HG03025 (cell line): ENCODE measurements at regions not wholly inside any gene's neighbourhood (a gene's known extent, or its start where the extent isn't known, plus 50 kb on each side); places are given as distances from the start of the nearest gene placed in this dataset.
"Not testable (repeated sequence)": the region's sequence is repeated elsewhere in the genome, so short reads cannot be mapped to it uniquely, and the experiment has no call there.

Experiments
- ATAC-seq: cut with Tn5 transposase; IDR thresholded peaks from one replicate; pipeline ENCODE4 v1.9.1; 2021; ENCODE audit warnings: mild to moderate bottlenecking, moderate library complexity; ENCODE audit not compliant: unreplicated experiment, low FRiP score

- no peak for ATAC-seq
Measured at GRCh38 chr1:214856843-214857242, 225.7 kb upstream of the KCNK2 start.

- ATAC-seq: no peak
Measured at GRCh38 chr1:214857716-214858115, 224.8 kb upstream of the KCNK2 start.

GRCh38 chr1:214859647-214860046 is 222.9 kb upstream of the KCNK2 start:
- no peak for ATAC-seq

GRCh38 chr1:214861615-214862014 is 220.9 kb upstream of the KCNK2 start:
- no peak for ATAC-seq

GRCh38 chr1:214862421-214862820 is 220.1 kb upstream of the KCNK2 start:
- no peak for ATAC-seq

GRCh38 chr1:214864896-214865688 is 217.4 kb upstream of the KCNK2 start:
- ATAC-seq: no peak

GRCh38 chr1:214870426-214870825 is 212.1 kb upstream of the KCNK2 start:
- not testable (repeated sequence) for ATAC-seq

- no peak for ATAC-seq
Measured at GRCh38 chr1:214880956-214881355, 201.6 kb upstream of the KCNK2 start.

- no peak for ATAC-seq
Measured at GRCh38 chr1:214882616-214883015, 199.9 kb upstream of the KCNK2 start.

- ATAC-seq: no peak
Measured at GRCh38 chr1:214895011-214895600, 187.4 kb upstream of the KCNK2 start.

- no peak for ATAC-seq
Measured at GRCh38 chr1:214896921-214897320, 185.6 kb upstream of the KCNK2 start.

- ATAC-seq: no peak
Measured at GRCh38 chr1:214897581-214897980, 185.0 kb upstream of the KCNK2 start.

GRCh38 chr1:214898161-214898560 is 184.4 kb upstream of the KCNK2 start:
- no peak for ATAC-seq

GRCh38 chr1:214898718-214899117 is 183.8 kb upstream of the KCNK2 start:
- ATAC-seq: no peak

- no peak for ATAC-seq
Measured at GRCh38 chr1:214899908-214900460, 182.6 kb upstream of the KCNK2 start.

GRCh38 chr1:214900590-214900989 is 181.9 kb upstream of the KCNK2 start:
- no peak for ATAC-seq

- no peak for ATAC-seq
Measured at GRCh38 chr1:214901718-214902117, 180.8 kb upstream of the KCNK2 start.

GRCh38 chr1:214902636-214903320 is 179.8 kb upstream of the KCNK2 start:
- ATAC-seq: no peak

GRCh38 chr1:214912127-214912526 is 170.4 kb upstream of the KCNK2 start:
- no peak for ATAC-seq

GRCh38 chr1:214913966-214914365 is 168.6 kb upstream of the KCNK2 start:
- ATAC-seq: no peak

- ATAC-seq: no peak
Measured at GRCh38 chr1:214917081-214917635, 165.4 kb upstream of the KCNK2 start.
